ENCODE measurements at regions not wholly inside any gene's neighbourhood (a gene's known extent, or its start where the extent isn't known, plus 50 kb on each side); places are given as distances from the start of the nearest gene placed in this dataset.

- ATAC-seq (no peak), DNase-seq (no peak)
- intact Hi-C loops (cut with DNase I, micrococcal nuclease) = no loop called here
Measured at GRCh38 chr2:217199255-217199630, 339.4 kb upstream of the TNP1 start.

- DNase-seq (no peak), ATAC-seq (no peak)
Measured at GRCh38 chr2:217195658-217196446, 336.0 kb upstream of the TNP1 start.

GRCh38 chr2:217195016-217195415 is 335.2 kb upstream of the TNP1 start:
- ATAC-seq = no peak
- DNase-seq = no peak
- intact Hi-C loops (cut with DNase I, micrococcal nuclease) = no loop called here

More at GRCh38 chr2:217195658-217196446, 336.0 kb upstream of the TNP1 start:
- intact Hi-C loops (cut with DNase I, micrococcal nuclease) = no loop called here

GRCh38 chr2:217193431-217194340 is 333.8 kb upstream of the TNP1 start:
- ATAC-seq (no peak), DNase-seq (no peak)
- intact Hi-C loops (cut with DNase I, micrococcal nuclease) = no loop called here

GRCh38 chr2:217192366-217192765 is 332.5 kb upstream of the TNP1 start:
- ATAC-seq = no peak
- DNase-seq = no peak
- intact Hi-C loops (cut with DNase I, micrococcal nuclease) = no loop called here

- intact Hi-C loops (cut with DNase I, micrococcal nuclease) = no loop called here
- ATAC-seq = no peak
- DNase-seq = no peak
Measured at GRCh38 chr2:217189747-217190146, 329.9 kb upstream of the TNP1 start.

GRCh38 chr2:217189131-217189530 is 329.3 kb upstream of the TNP1 start:
- ATAC-seq (no peak), DNase-seq (no peak)
- intact Hi-C loops (cut with DNase I, micrococcal nuclease) = no loop called here

- ATAC-seq (no peak), DNase-seq (peak in 1 of 2 donors; percentile 38)
- intact Hi-C loops (cut with DNase I, micrococcal nuclease) = no loop called here
Measured at GRCh38 chr2:217186668-217187159, 326.9 kb upstream of the TNP1 start.

- intact Hi-C loops (cut with DNase I, micrococcal nuclease) = no loop called here
- no peak for ATAC-seq
- no peak for DNase-seq
Measured at GRCh38 chr2:217186152-217186551, 326.3 kb upstream of the TNP1 start.

- DNase-seq (no peak), ATAC-seq (no peak)
- intact Hi-C loops (cut with DNase I, micrococcal nuclease) = no loop called here
Measured at GRCh38 chr2:217185265-217185995, 325.6 kb upstream of the TNP1 start.

- intact Hi-C loops (cut with DNase I, micrococcal nuclease) = no loop called here
- ATAC-seq (no peak), DNase-seq (no peak)
Measured at GRCh38 chr2:217184242-217184641, 324.4 kb upstream of the TNP1 start.

GRCh38 chr2:217183471-217183870 is 323.6 kb upstream of the TNP1 start:
- intact Hi-C loops (cut with DNase I, micrococcal nuclease) = no loop called here
- ATAC-seq = no peak

GRCh38 chr2:217182926-217183325 is 323.1 kb upstream of the TNP1 start:
- ATAC-seq = no peak
- DNase-seq = no peak
- intact Hi-C loops (cut with DNase I, micrococcal nuclease) = no loop called here

More at GRCh38 chr2:217183471-217183870, 323.6 kb upstream of the TNP1 start:
- no peak for DNase-seq

GRCh38 chr2:217181512-217181911 is 321.6 kb upstream of the TNP1 start:
- intact Hi-C loops (cut with DNase I, micrococcal nuclease) = no loop called here
- DNase-seq (no peak), ATAC-seq (no peak)

- ATAC-seq (no peak), DNase-seq (no peak)
- intact Hi-C loops (cut with DNase I, micrococcal nuclease) = no loop called here
Measured at GRCh38 chr2:217179854-217180253, 320.0 kb upstream of the TNP1 start.

GRCh38 chr2:217178341-217178740 is 318.5 kb upstream of the TNP1 start:
- DNase-seq = no peak

GRCh38 chr2:217177720-217178119 is 317.9 kb upstream of the TNP1 start:
- no peak for ATAC-seq
- no peak for DNase-seq
- intact Hi-C loops (cut with DNase I, micrococcal nuclease) = no loop called here

More at GRCh38 chr2:217178341-217178740, 318.5 kb upstream of the TNP1 start:
- ATAC-seq = no peak
- intact Hi-C loops (cut with DNase I, micrococcal nuclease) = no loop called here

- no peak for ATAC-seq
- intact Hi-C loops (cut with DNase I, micrococcal nuclease) = no loop called here
- DNase-seq = no peak
Measured at GRCh38 chr2:217171874-217172273, 312.0 kb upstream of the TNP1 start.

- intact Hi-C loops (cut with DNase I, micrococcal nuclease) = loop anchor here in 1 of 2 donors (10.0 kb wide), 1 partner anchor 474 kb away; the partner anchor contains the start of gene IGFBP5
- no peak for ATAC-seq
- DNase-seq = no peak
Measured at GRCh38 chr2:217168496-217168895, 308.6 kb upstream of the TNP1 start.

All from left colon (tissue), 2 donors.